Astrocyte (in vitro differentiated cells and primary cell): ENCODE measurements at regions not wholly inside any gene's neighbourhood (a gene's known extent, or its start where the extent isn't known, plus 50 kb on each side); places are given as distances from the start of the nearest gene placed in this dataset.

Source experiments
- CTCF ChIP-seq: IDR thresholded peaks from 2 replicates; pipeline ENCODE4 v1.5.1; 2011; ENCODE audit warnings: low read depth, mild to moderate bottlenecking, inconsistent platforms, low read length, moderate library complexity; ENCODE audit not compliant: insufficient read depth
- EZH2 ChIP-seq: IDR thresholded peaks from 2 replicates; pipeline ENCODE4 v1.6.1; 2012; ENCODE audit warnings: mild to moderate bottlenecking, low read length, inconsistent platforms; ENCODE audit not compliant: insufficient read depth

GRCh38 chr9:73761905-73762304, 610.2 kb downstream of the ANXA1 start:
- TF ChIP-seq CTCF: no peak
- TF ChIP-seq EZH2: no peak
